ENCODE measurements at regions not wholly inside any gene's neighbourhood (a gene's known extent, or its start where the extent isn't known, plus 50 kb on each side); places are given as distances from the start of the nearest gene placed in this dataset.
A peak's percentile ranks its signal among the peaks of the same experiment; 100 is the strongest.

DNA sequence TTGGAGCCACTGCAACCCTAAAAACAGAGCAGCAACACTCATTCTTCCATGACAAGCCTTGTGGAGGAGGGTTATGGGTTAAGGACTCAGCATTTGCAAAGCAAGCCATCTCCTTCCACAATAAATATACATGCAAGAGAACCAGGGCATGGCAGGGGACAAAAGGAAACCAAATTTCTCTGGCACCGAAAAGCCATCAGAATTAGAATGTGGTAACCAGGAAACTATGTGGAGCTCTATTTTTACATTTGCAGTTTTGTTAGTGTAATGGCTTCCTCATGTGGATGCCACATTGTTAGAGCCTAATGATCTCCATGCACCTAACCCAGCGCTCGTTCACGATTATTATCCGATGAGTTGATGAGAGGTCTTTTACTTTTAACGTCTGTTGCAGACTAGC, 91.7 kb downstream of the NAV1 start:
- no peaks in the 10 kb centered on the region for H3K36me3 Mint-ChIP-seq (ENCODE audit: low read depth)
- no peak overlapping the region for H3K27ac Mint-ChIP-seq
- TF ChIP-seq, protein P1, sequence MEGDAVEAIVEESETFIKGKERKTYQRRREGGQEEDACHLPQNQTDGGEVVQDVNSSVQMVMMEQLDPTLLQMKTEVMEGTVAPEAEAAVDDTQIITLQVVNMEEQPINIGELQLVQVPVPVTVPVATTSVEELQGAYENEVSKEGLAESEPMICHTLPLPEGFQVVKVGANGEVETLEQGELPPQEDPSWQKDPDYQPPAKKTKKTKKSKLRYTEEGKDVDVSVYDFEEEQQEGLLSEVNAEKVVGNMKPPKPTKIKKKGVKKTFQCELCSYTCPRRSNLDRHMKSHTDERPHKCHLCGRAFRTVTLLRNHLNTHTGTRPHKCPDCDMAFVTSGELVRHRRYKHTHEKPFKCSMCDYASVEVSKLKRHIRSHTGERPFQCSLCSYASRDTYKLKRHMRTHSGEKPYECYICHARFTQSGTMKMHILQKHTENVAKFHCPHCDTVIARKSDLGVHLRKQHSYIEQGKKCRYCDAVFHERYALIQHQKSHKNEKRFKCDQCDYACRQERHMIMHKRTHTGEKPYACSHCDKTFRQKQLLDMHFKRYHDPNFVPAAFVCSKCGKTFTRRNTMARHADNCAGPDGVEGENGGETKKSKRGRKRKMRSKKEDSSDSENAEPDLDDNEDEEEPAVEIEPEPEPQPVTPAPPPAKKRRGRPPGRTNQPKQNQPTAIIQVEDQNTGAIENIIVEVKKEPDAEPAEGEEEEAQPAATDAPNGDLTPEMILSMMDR (conservative IDR thresholded peaks at IDR 0.05): no peak
- Histone ChIP-seq H3K36me3 (ENCODE audit: control insufficient read depth, insufficient read depth, low read length) (peaks cover 3% of the 10 kb centered on the region), H3K4me1 (ENCODE audit: control insufficient read depth, insufficient read depth, low read length) (peaks cover 7% of the 10 kb centered on the region), H3K9ac (ENCODE audit: extremely low read depth, low read length, poor library complexity, severe bottlenecking) (no peak overlapping the region), H3K27me3 (ENCODE audit: control insufficient read depth, insufficient read depth, low read length, poor library complexity, severe bottlenecking) (no peaks in the 10 kb centered on the region), H3K4me3 (ENCODE audit: low read length) (no peak overlapping the region), H3K27ac (ENCODE audit: low read depth, low read length) (peak overlapping the region; percentile 10), H3K9me3 (ENCODE audit: control insufficient read depth, low read length) (no peaks in the 10 kb centered on the region)
- peaks cover 5% of the 10 kb centered on the region for H3K27me3 Mint-ChIP-seq (ENCODE audit: insufficient read depth)
- H3K4me1 Mint-ChIP-seq: peaks cover 22% of the 10 kb centered on the region
- H3K4me3 Mint-ChIP-seq: no peak overlapping the region
- DNase-seq: no peak
- no peaks in the 10 kb centered on the region for H3K9me3 Mint-ChIP-seq
- 79 to 90% methylated on average over 6 of the region's 6 CpGs for WGBS, 2 experiments (ENCODE audit: insufficient coverage in 1 of 2, insufficient read length in 1 of 2)

DNA sequence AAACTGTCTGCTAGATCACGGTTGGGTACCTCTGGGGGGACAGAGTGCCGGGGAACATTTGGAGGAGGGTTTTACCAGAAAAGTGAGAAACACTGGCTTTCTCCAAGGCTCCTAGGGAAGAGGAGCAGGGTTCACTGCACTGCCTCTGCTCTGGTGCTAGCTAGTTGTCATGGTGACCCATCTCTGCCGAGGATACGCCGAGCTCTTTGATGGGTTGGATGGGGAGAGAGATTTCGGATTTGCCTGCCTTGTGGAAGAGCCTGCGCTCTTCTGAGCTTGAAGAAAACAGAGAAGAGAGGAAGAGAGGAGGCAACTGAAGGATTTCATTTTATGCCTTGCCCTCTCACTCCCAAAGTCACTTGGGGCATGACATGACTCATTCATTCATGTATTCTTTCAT, 92.1 kb downstream of the NAV1 start:
- TF ChIP-seq, protein P1 (conservative IDR thresholded peaks at IDR 0.05): no peak
- H3K4me1 ChIP-seq (ENCODE audit: control insufficient read depth, insufficient read depth, low read length): peaks cover 11% of the 10 kb centered on the region
- Mint-ChIP-seq H3K4me1 (peaks cover 26% of the 10 kb centered on the region), H3K27ac (no peak overlapping the region), H3K4me3 (no peak overlapping the region), H3K36me3 (ENCODE audit: low read depth) (no peaks in the 10 kb centered on the region), H3K9me3 (no peaks in the 10 kb centered on the region), H3K27me3 (ENCODE audit: insufficient read depth) (peaks cover 5% of the 10 kb centered on the region)
- H3K36me3 ChIP-seq (ENCODE audit: control insufficient read depth, insufficient read depth, low read length): peaks cover 3% of the 10 kb centered on the region
- no peak overlapping the region for H3K4me3 ChIP-seq (ENCODE audit: low read length)
- 86 to 91% methylated on average over 2 to 7 of the region's 7 CpGs for WGBS, 2 experiments (ENCODE audit: insufficient coverage in 1 of 2, insufficient read length in 1 of 2)
- no peak overlapping the region for H3K27ac ChIP-seq (ENCODE audit: low read depth, low read length)
- no peaks in the 10 kb centered on the region for H3K9me3 ChIP-seq (ENCODE audit: control insufficient read depth, low read length)
- H3K9ac ChIP-seq (ENCODE audit: extremely low read depth, low read length, poor library complexity, severe bottlenecking): no peak overlapping the region
- no peaks in the 10 kb centered on the region for H3K27me3 ChIP-seq (ENCODE audit: control insufficient read depth, insufficient read depth, low read length, poor library complexity, severe bottlenecking)
- no peak for DNase-seq

DNA sequence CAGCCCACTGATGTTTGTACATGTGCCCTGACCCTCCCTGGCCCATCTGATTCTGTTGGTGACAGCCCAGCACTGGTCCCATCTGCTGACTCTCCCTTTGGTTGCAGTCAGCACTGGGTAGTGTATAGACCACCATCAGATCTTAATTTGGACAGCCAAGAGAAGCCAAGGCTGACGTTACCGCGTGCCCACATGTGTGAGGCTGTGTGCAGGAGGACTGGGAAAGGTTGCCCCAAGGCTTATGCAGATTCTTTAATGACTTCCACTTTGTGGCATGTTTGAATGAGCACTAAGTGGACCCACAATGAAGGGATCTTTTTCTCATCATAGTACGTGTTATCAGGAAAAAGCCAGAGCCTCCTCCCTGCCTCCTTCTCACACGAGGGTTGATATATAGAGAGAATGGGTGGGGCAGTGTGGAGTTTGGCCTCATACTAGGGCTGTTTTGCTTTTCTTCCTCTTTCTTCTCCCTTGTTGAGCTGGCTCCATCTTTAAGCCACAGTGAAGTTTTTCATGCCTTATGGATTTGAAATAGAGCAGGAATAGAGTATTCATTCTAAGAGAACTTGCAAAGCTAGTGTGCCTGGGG, 93.5 kb downstream of the NAV1 start:
- TF ChIP-seq, protein P1 (conservative IDR thresholded peaks at IDR 0.05): no peak
- Histone ChIP-seq H3K9ac (ENCODE audit: extremely low read depth, low read length, poor library complexity, severe bottlenecking) (no peak overlapping the region), H3K27ac (ENCODE audit: low read depth, low read length) (no peak overlapping the region), H3K4me3 (ENCODE audit: low read length) (no peak overlapping the region), H3K27me3 (ENCODE audit: control insufficient read depth, insufficient read depth, low read length, poor library complexity, severe bottlenecking) (no peaks in the 10 kb centered on the region), H3K9me3 (ENCODE audit: control insufficient read depth, low read length) (no peaks in the 10 kb centered on the region), H3K36me3 (ENCODE audit: control insufficient read depth, insufficient read depth, low read length) (peaks cover 3% of the 10 kb centered on the region), H3K4me1 (ENCODE audit: control insufficient read depth, insufficient read depth, low read length) (peaks cover 18% of the 10 kb centered on the region)
- Mint-ChIP-seq H3K27me3 (ENCODE audit: insufficient read depth) (no peaks in the 10 kb centered on the region), H3K9me3 (no peaks in the 10 kb centered on the region), H3K36me3 (ENCODE audit: low read depth) (no peaks in the 10 kb centered on the region), H3K27ac (no peak overlapping the region), H3K4me3 (no peak overlapping the region), H3K4me1 (peaks cover 36% of the 10 kb centered on the region)
- no peak for DNase-seq
- 89 to 94% methylated on average over 3 to 5 of the region's 5 CpGs for WGBS, 2 experiments (ENCODE audit: insufficient coverage in 1 of 2, insufficient read length in 1 of 2)
